ENCODE measurements at regions not wholly inside any gene's neighbourhood (a gene's known extent, or its start where the extent isn't known, plus 50 kb on each side); places are given as distances from the start of the nearest gene placed in this dataset.
"Not testable (repeated sequence)": the region's sequence is repeated elsewhere in the genome, so short reads cannot be mapped to it uniquely, and the experiment has no call there.

GRCh38 chr5:115423051-115423450 is 121.5 kb downstream of the FEM1C start:
- no peak overlapping the region for H3K27ac ChIP-seq
- no peak for TF ChIP-seq CTCF (IDR thresholded peaks at IDR 0.05)
- TF ChIP-seq POLR2A (IDR thresholded peaks at IDR 0.05), result no peak
- TF ChIP-seq POLR2AphosphoS5 (IDR thresholded peaks at IDR 0.05; ENCODE audit: insufficient read depth in 1 of 2, low read depth in 1 of 2), result no peak
- no peak overlapping the region for H3K4me3 ChIP-seq
- intact Hi-C loops (cut with DNase I), result no loop called here
- no peak for DNase-seq (ENCODE audit: extremely low spot score in 2 of 2)
- no peaks in the 10 kb centered on the region for H3K36me3 ChIP-seq
- H3K4me1 ChIP-seq, result peaks cover 12% of the 10 kb centered on the region
- H3K27me3 ChIP-seq, result no peaks in the 10 kb centered on the region
- no peaks in the 10 kb centered on the region for H3K9me3 ChIP-seq

- H3K4me3 ChIP-seq; H3K9me3 ChIP-seq; H3K27ac ChIP-seq; DNase-seq (ENCODE audit: extremely low spot score in 2 of 2); intact Hi-C loops (cut with DNase I); H3K27me3 ChIP-seq; H3K36me3 ChIP-seq: not testable (repeated sequence)
- peaks cover 12% of the 10 kb centered on the region for H3K4me1 ChIP-seq
Observed at GRCh38 chr5:115420812-115421211, 123.8 kb downstream of the FEM1C start.

- H3K4me1 ChIP-seq, result peaks cover 12% of the 10 kb centered on the region
Observed at GRCh38 chr5:115419846-115420585, 123.6 kb upstream of the CCDC112 start.

GRCh38 chr5:115418788-115419187 is 122.3 kb upstream of the CCDC112 start:
- Histone ChIP-seq H3K4me1 (peaks cover 12% of the 10 kb centered on the region), H3K4me3 (no peak overlapping the region), H3K36me3 (no peaks in the 10 kb centered on the region), H3K27ac (no peak overlapping the region), H3K27me3 (no peaks in the 10 kb centered on the region), H3K9me3 (no peaks in the 10 kb centered on the region)
- intact Hi-C loops (cut with DNase I), result no loop called here
- TF ChIP-seq POLR2A (IDR thresholded peaks at IDR 0.05), result no peak
- no peak for TF ChIP-seq POLR2AphosphoS5 (IDR thresholded peaks at IDR 0.05; ENCODE audit: insufficient read depth in 1 of 2, low read depth in 1 of 2)
- TF ChIP-seq CTCF (IDR thresholded peaks at IDR 0.05), result no peak
- DNase-seq (ENCODE audit: extremely low spot score in 2 of 2), result no peak

More at GRCh38 chr5:115419846-115420585, 123.6 kb upstream of the CCDC112 start:
- intact Hi-C loops (cut with DNase I), result no loop called here
- H3K9me3 ChIP-seq, result no peaks in the 10 kb centered on the region
- no peak overlapping the region for H3K4me3 ChIP-seq
- TF ChIP-seq POLR2A (IDR thresholded peaks at IDR 0.05), result no peak
- TF ChIP-seq CTCF (IDR thresholded peaks at IDR 0.05), result no peak
- no peak for TF ChIP-seq POLR2AphosphoS5 (IDR thresholded peaks at IDR 0.05; ENCODE audit: insufficient read depth in 1 of 2, low read depth in 1 of 2)
- DNase-seq (ENCODE audit: extremely low spot score in 2 of 2), result no peak
- H3K36me3 ChIP-seq, result no peaks in the 10 kb centered on the region
- no peak overlapping the region for H3K27ac ChIP-seq
- no peaks in the 10 kb centered on the region for H3K27me3 ChIP-seq

- intact Hi-C loops (cut with DNase I), result no loop called here
- H3K4me3 ChIP-seq, result no peak overlapping the region
- H3K27ac ChIP-seq, result no peak overlapping the region
- H3K9me3 ChIP-seq, result no peaks in the 10 kb centered on the region
- no peak for DNase-seq (ENCODE audit: extremely low spot score in 2 of 2)
- H3K4me1 ChIP-seq, result peaks cover 12% of the 10 kb centered on the region
- TF ChIP-seq CTCF (IDR thresholded peaks at IDR 0.05) (no peak), POLR2AphosphoS5 (IDR thresholded peaks at IDR 0.05; ENCODE audit: insufficient read depth in 1 of 2, low read depth in 1 of 2) (no peak), POLR2A (IDR thresholded peaks at IDR 0.05) (no peak)
- no peaks in the 10 kb centered on the region for H3K36me3 ChIP-seq
- no peaks in the 10 kb centered on the region for H3K27me3 ChIP-seq
Observed at GRCh38 chr5:115417076-115417475, 120.6 kb upstream of the CCDC112 start.

Data from vagina (tissue), 2 donors.